ENCODE measurements at regions not wholly inside any gene's neighbourhood (a gene's known extent, or its start where the extent isn't known, plus 50 kb on each side); places are given as distances from the start of the nearest gene placed in this dataset.
"Not testable (repeated sequence)": the region's sequence is repeated elsewhere in the genome, so short reads cannot be mapped to it uniquely, and the experiment has no call there.

- no peak for DNase-seq
Observed at GRCh38 chr3:25897019-25897418, 107.1 kb downstream of the OXSM start.

GRCh38 chr3:25899352-25900101, 109.6 kb downstream of the OXSM start:
- no peak for DNase-seq

GRCh38 chr3:25900161-25900560, 110.3 kb downstream of the OXSM start:
- no peak for DNase-seq

GRCh38 chr3:25901796-25902195, 111.9 kb downstream of the OXSM start:
- DNase-seq: no peak

- no peak for DNase-seq
Observed at GRCh38 chr3:25902586-25902985, 112.7 kb downstream of the OXSM start.

- no peak for DNase-seq
Observed at GRCh38 chr3:25903371-25904129, 113.7 kb downstream of the OXSM start.

- no peak for DNase-seq
Observed at GRCh38 chr3:25904206-25904605, 114.3 kb downstream of the OXSM start.

GRCh38 chr3:25906132-25906906, 116.4 kb downstream of the OXSM start:
- no peak for DNase-seq

- DNase-seq: no peak
Observed at GRCh38 chr3:25907081-25907480, 117.2 kb downstream of the OXSM start.

GRCh38 chr3:25910105-25910504, 120.2 kb downstream of the OXSM start:
- no peak for DNase-seq

GRCh38 chr3:25910997-25911396, 121.1 kb downstream of the OXSM start:
- DNase-seq: peak; percentile 19

- DNase-seq: peak; percentile 56
Observed at GRCh38 chr3:25911525-25912295, 121.8 kb downstream of the OXSM start.

GRCh38 chr3:25913179-25913578, 123.3 kb downstream of the OXSM start:
- DNase-seq: no peak

GRCh38 chr3:25915673-25916072, 125.8 kb downstream of the OXSM start:
- DNase-seq: no peak

GRCh38 chr3:25916321-25916720, 126.4 kb downstream of the OXSM start:
- DNase-seq: no peak

GRCh38 chr3:25931967-25932366, 142.1 kb downstream of the OXSM start:
- not testable (repeated sequence) for DNase-seq

- DNase-seq: no peak
Observed at GRCh38 chr3:25938566-25939325, 148.9 kb downstream of the OXSM start.

GRCh38 chr3:25940935-25941334, 151.0 kb downstream of the OXSM start:
- no peak for DNase-seq

- no peak for DNase-seq
Observed at GRCh38 chr3:25944329-25944728, 154.4 kb downstream of the OXSM start.

GRCh38 chr3:25945366-25945765, 155.5 kb downstream of the OXSM start:
- DNase-seq: no peak

GRCh38 chr3:25945836-25946235, 155.9 kb downstream of the OXSM start:
- DNase-seq: no peak

- no peak for DNase-seq
Observed at GRCh38 chr3:25952133-25952532, 162.2 kb downstream of the OXSM start.

Measured in CD4-positive, alpha-beta T cell treated with Interleukin-4 for 4 hours (primary cell).